IMR-90 (cell line): ENCODE measurements at regions not wholly inside any gene's neighbourhood (a gene's known extent, or its start where the extent isn't known, plus 50 kb on each side); places are given as distances from the start of the nearest gene placed in this dataset.

Experiments
- ATAC-seq: fragments of 200-7000 bp; cut with Tn5 transposase; 2 replicates; pipeline ENCODE4 v1.9.1; 2020; ENCODE audit warnings: low read depth, mild to moderate bottlenecking, moderate library complexity
- BruUV-seq: library from RNA; stranded (reverse); fragments of 400-500 nt; replicated peaks from 2 replicates; lab custom pipeline; 2021; lab: Mats Ljungman, UMichigan
- CTCF ChIA-PET: fragments of 300-600 bp; formaldehyde crosslinking; extraction: SDS; loops from one replicate; lab custom pipeline; 2021; ENCODE audit warnings: antibody characterized with exemption; lab: Yijun Ruan, JAX
- POLR2A ChIA-PET: fragments of 300-600 bp; sonication (Branson Sonifier 250); formaldehyde crosslinking; loops from one replicate; lab custom pipeline; 2022; ENCODE audit warnings: antibody characterized with exemption; ENCODE audit not compliant: unreplicated experiment; lab: Charles Lee
- DNase-seq: peaks from one replicate; pipeline ENCODE4 v3.0.0; 2013
- H2AFZ ChIP-seq: replicated peaks from 2 replicates; pipeline ENCODE3; 2013; ENCODE audit warnings: low read length, mild to moderate bottlenecking; ENCODE audit not compliant: poor library complexity
- H2AK5ac ChIP-seq: 2 replicates; pipeline ENCODE4 v1.6.1; 2013; ENCODE audit warnings: low read depth, low read length, inconsistent platforms
- H2AK9ac ChIP-seq: replicated peaks from 2 replicates; pipeline ENCODE3; 2013; ENCODE audit warnings: mild to moderate bottlenecking, low read depth, low read length, moderate library complexity; ENCODE audit not compliant: poor library complexity
- H2BK120ac ChIP-seq: 2 replicates; pipeline ENCODE4 v1.6.1; 2013; ENCODE audit warnings: low read depth, low read length, inconsistent platforms
- H2BK15ac ChIP-seq: 3 replicates; pipeline ENCODE4 v1.6.1; 2013; ENCODE audit warnings: low read depth, low read length, inconsistent platforms
- H2BK20ac ChIP-seq: 2 replicates; pipeline ENCODE4 v1.6.1; 2013; ENCODE audit warnings: low read depth, mild to moderate bottlenecking, inconsistent platforms, low read length, moderate library complexity
- H2BK5ac ChIP-seq: 2 replicates; pipeline ENCODE4 v1.6.1; 2013; ENCODE audit warnings: mild to moderate bottlenecking, low read depth, low read length, inconsistent platforms; ENCODE audit not compliant: poor library complexity, severe bottlenecking
- H3K14ac ChIP-seq: replicated peaks from 2 replicates; pipeline ENCODE4 v1.6.1; 2013; ENCODE audit warnings: low read depth, low read length, inconsistent platforms
- H3K18ac ChIP-seq: 2 replicates; pipeline ENCODE4 v1.6.1; 2013; ENCODE audit warnings: low read depth, low read length, control low read depth
- H3K23ac ChIP-seq: 2 replicates; pipeline ENCODE4 v1.6.1; 2013; ENCODE audit warnings: low read depth, low read length, inconsistent platforms
- H3K27ac ChIP-seq: 2 replicates; pipeline ENCODE4 v1.5.1; 2013; ENCODE audit warnings: mild to moderate bottlenecking, control low read depth, low read length; ENCODE audit not compliant: insufficient read depth
- H3K27me3 ChIP-seq: 2 replicates; pipeline ENCODE4 v1.6.1; 2013; ENCODE audit warnings: low read length; ENCODE audit not compliant: control insufficient read depth, insufficient read depth
- H3K36me3 ChIP-seq: 2 replicates; pipeline ENCODE4 v1.6.1; 2013; ENCODE audit warnings: low read length, mixed read lengths; ENCODE audit not compliant: control insufficient read depth, insufficient read depth
- H3K4ac ChIP-seq: 2 replicates; pipeline ENCODE4 v1.6.1; 2013; ENCODE audit warnings: low read depth, low read length, inconsistent platforms
- H3K4me1 ChIP-seq: 2 replicates; pipeline ENCODE4 v1.6.1; 2013; ENCODE audit warnings: low read length, mixed read lengths; ENCODE audit not compliant: control insufficient read depth, insufficient read depth
- H3K4me2 ChIP-seq: 2 replicates; pipeline ENCODE4 v1.6.1; 2013; ENCODE audit warnings: low read depth, mild to moderate bottlenecking, control low read depth, low read length, moderate library complexity
- H3K4me3 ChIP-seq: 2 replicates; pipeline ENCODE4 v1.5.1; 2013; ENCODE audit warnings: low read depth, mild to moderate bottlenecking, control low read depth, low read length, moderate library complexity; ENCODE audit not compliant: insufficient read depth
- H3K56ac ChIP-seq: 2 replicates; pipeline ENCODE4 v1.6.1; 2013; ENCODE audit warnings: low read length, inconsistent platforms; ENCODE audit not compliant: insufficient read depth; ENCODE audit errors: extremely low read depth
- H3K79me1 ChIP-seq, 2 experiments: 2 replicates each; pipeline ENCODE4 v1.6.1; 2013; ENCODE audit warnings: low read length in 2 of 2, inconsistent platforms in 1 of 2, low read depth in 1 of 2
- H3K9ac ChIP-seq: 2 replicates; pipeline ENCODE4 v1.6.1; 2013; ENCODE audit warnings: low read depth, low read length, control low read depth
- H3K9me1 ChIP-seq: 2 replicates; pipeline ENCODE4 v1.6.1; 2013; ENCODE audit warnings: low read length, inconsistent platforms; ENCODE audit not compliant: insufficient read depth
- H3K9me3 ChIP-seq: 2 replicates; pipeline ENCODE4 v1.6.1; 2013; ENCODE audit warnings: low read length; ENCODE audit not compliant: control insufficient read depth, insufficient read depth
- H4K20me1 ChIP-seq: 2 replicates; pipeline ENCODE4 v1.6.1; 2013; ENCODE audit warnings: low read length, inconsistent platforms; ENCODE audit not compliant: insufficient read depth
- H4K5ac ChIP-seq: 2 replicates; pipeline ENCODE4 v1.6.1; 2013; ENCODE audit warnings: mild to moderate bottlenecking, low read depth, low read length, control low read depth
- H4K8ac ChIP-seq, 2 experiments: 2 replicates each; pipeline ENCODE4 v1.6.1; 2013; ENCODE audit warnings: low read depth in 2 of 2, low read length in 2 of 2, control low read depth in 1 of 2, inconsistent platforms in 1 of 2
- H4K91ac ChIP-seq: 2 replicates; pipeline ENCODE4 v1.6.1; 2013; ENCODE audit warnings: low read depth, low read length, inconsistent platforms; ENCODE audit not compliant: insufficient read depth
- BHLHE40 ChIP-seq: fragments of 150-350 bp; IDR thresholded peaks from 2 replicates; pipeline ENCODE4 v1.6.1; 2016; ENCODE audit warnings: mild to moderate bottlenecking, low read depth, low read length
- CTCF ChIP-seq: conservative IDR thresholded peaks from 2 replicates; pipeline ENCODE4 v1.5.1; 2012; ENCODE audit warnings: mild to moderate bottlenecking, low read depth, low read length, improper control_type of control experiment
- ELK1 ChIP-seq: fragments of 150-350 bp; IDR thresholded peaks from 2 replicates; pipeline ENCODE4 v1.6.1; 2016; ENCODE audit warnings: low read depth, mild to moderate bottlenecking, low read length, moderate library complexity, borderline replicate concordance
- FOS ChIP-seq: fragments of 150-350 bp; IDR thresholded peaks from 2 replicates; pipeline ENCODE4 v1.6.1; 2016; ENCODE audit warnings: low read depth, low read length
- MXI1 ChIP-seq: IDR thresholded peaks from 2 replicates; pipeline ENCODE4 v1.6.1; 2012; ENCODE audit warnings: low read depth, mild to moderate bottlenecking, low read length, moderate library complexity, borderline replicate concordance
- NFE2L2 ChIP-seq: fragments of 150-350 bp; IDR thresholded peaks from 2 replicates; pipeline ENCODE4 v1.6.1; 2016; ENCODE audit warnings: low read depth, mild to moderate bottlenecking, low read length
- POLR2A ChIP-seq: IDR thresholded peaks from 2 replicates; pipeline ENCODE4 v1.6.1; 2012; ENCODE audit warnings: mild to moderate bottlenecking, low read depth, low read length
- RAD21 ChIP-seq: IDR thresholded peaks from 2 replicates; pipeline ENCODE4 v1.6.1; 2012; ENCODE audit warnings: low read length, improper control_type of control experiment
- RCOR1 ChIP-seq: IDR thresholded peaks from 2 replicates; pipeline ENCODE4 v1.6.1; 2012; ENCODE audit warnings: mild to moderate bottlenecking, low read length, improper control_type of control experiment; ENCODE audit not compliant: insufficient replicate concordance
- SMC3 ChIP-seq: fragments of 150-350 bp; IDR thresholded peaks from 2 replicates; pipeline ENCODE4 v1.6.1; 2016; ENCODE audit warnings: low read depth, mild to moderate bottlenecking, antibody characterized with exemption, low read length, moderate library complexity
- USF2 ChIP-seq: fragments of 150-350 bp; IDR thresholded peaks from 2 replicates; pipeline ENCODE4 v1.6.1; 2017; ENCODE audit warnings: mild to moderate bottlenecking, antibody characterized with exemption, low read length, low read depth
- WGBS, 2 experiments: methylation state at CpG; one replicate each; pipeline versions ENCODE4 v1.1.5 to v1.1.7; 2013; ENCODE audit warnings: missing lambda C conversion rate in 2 of 2; ENCODE audit not compliant: insufficient read length in 1 of 2; ENCODE audit errors: extremely low coverage in 2 of 2; 5-methylcytosine and 5-hydroxymethylcytosine counted together
- dilution Hi-C: fragments of 300-500 bp; cut with HindIII; formaldehyde crosslinking; loops from one replicate; pipeline ENCODE4 v1.14.3; 2018; ENCODE audit warnings: low sequenced_read_pairs; ENCODE audit not compliant: unreplicated experiment
- in situ Hi-C: fragments of 300-500 bp; cut with MboI; formaldehyde crosslinking; loops from 3 replicates; pipeline ENCODE4 v1.14.3; 2019; ENCODE audit warnings: low sequenced_read_pairs, inconsistent platforms, mixed read lengths
- intact Hi-C: fragments of 100-400 bp; cut with micrococcal nuclease; formaldehyde crosslinking; loops from 2 replicates; pipeline ENCODE4 v1.10.0; 2022

- Histone ChIP-seq H3K56ac (no peak overlapping the region), H3K9me1 (peaks cover 7% of the 10 kb centered on the region; the same call in 1 of the 2 replicates), H3K9ac (no peak overlapping the region), H2BK120ac (no peak overlapping the region), H3K4me2 (no peak overlapping the region), H2AK5ac (no peak overlapping the region), H3K9me3 (no peaks in the 10 kb centered on the region), H3K4ac (no peak overlapping the region), H3K14ac (no peak overlapping the region), H3K79me1 (peaks cover 45 to 52% of the 10 kb centered on the region in 2 experiments), H3K4me3 (no peak overlapping the region), H4K20me1 (no peaks in the 10 kb centered on the region), H3K27ac (no peak overlapping the region), H2BK15ac (no peak overlapping the region), H3K27me3 (no peaks in the 10 kb centered on the region), H2BK5ac (no peak overlapping the region), H4K8ac (no peak overlapping the region), H3K23ac (no peak overlapping the region), H4K5ac (no peak overlapping the region), H3K36me3 (peaks cover 9% of the 10 kb centered on the region), H2AFZ (no peak overlapping the region), H2BK20ac (no peak overlapping the region), H3K4me1 (peaks cover 6% of the 10 kb centered on the region), H3K18ac (no peak overlapping the region), H2AK9ac (no peak overlapping the region), H4K91ac (no peak overlapping the region)
- ChIA-PET CTCF (no interaction called here), POLR2A (no interaction called here)
- in situ Hi-C loops: no loop called here
- no peak for DNase-seq
- BruUV-seq: no TSS peak
- TF ChIP-seq SMC3 (no peak), RCOR1 (no peak), ELK1 (no peak), MXI1 (no peak), BHLHE40 (no peak), RAD21 (no peak), CTCF (no peak), USF2 (no peak), NFE2L2 (no peak), FOS (no peak), POLR2A (no peak)
- dilution Hi-C loops: no loop called here
- ATAC-seq: no peak
- intact Hi-C loops: no loop called here
- 100% methylated on average over 2 of the region's 3 CpGs; no CpG with 5 or more reads in 1 of the 2 experiments for WGBS, 2 experiments
These were observed 156.3 kb upstream of the FOXN3 start for GRCh38 chr14:89573399-89573657.
